Immature natural killer cell (primary cell): ENCODE measurements at regions not wholly inside any gene's neighbourhood (a gene's known extent, or its start where the extent isn't known, plus 50 kb on each side); places are given as distances from the start of the nearest gene placed in this dataset.
"Not testable (repeated sequence)": the region's sequence is repeated elsewhere in the genome, so short reads cannot be mapped to it uniquely, and the experiment has no call there.

Experiments
- DNase-seq, 3 donors: peaks; one replicate each; pipeline ENCODE4 v3.0.0; 2022; ENCODE audit warnings: mixed read lengths in 1 of 3
- H3K27ac Mint-ChIP-seq, 6 donors: one replicate each; pipeline ENCODE4 v1.8.0; 2020; ENCODE audit warnings: mixed read lengths in 6 of 6, mild to moderate bottlenecking in 5 of 6, inconsistent platforms in 4 of 6, moderate library complexity in 3 of 6
- H3K27me3 Mint-ChIP-seq, 3 donors: one replicate each; pipeline ENCODE4 v1.8.0; 2020 to 2021; ENCODE audit warnings: low read depth in 3 of 3, mild to moderate bottlenecking in 3 of 3, mixed read lengths in 3 of 3, moderate library complexity in 3 of 3, inconsistent platforms in 1 of 3
- H3K36me3 Mint-ChIP-seq, 3 donors: one replicate each; pipeline ENCODE4 v1.8.0; 2020; ENCODE audit warnings: mixed read lengths in 3 of 3, inconsistent platforms in 2 of 3, mild to moderate bottlenecking in 2 of 3
- H3K4me1 Mint-ChIP-seq, 2 donors: one replicate each; pipeline ENCODE4 v1.8.0; 2020; ENCODE audit warnings: inconsistent platforms in 2 of 2, mild to moderate bottlenecking in 2 of 2, mixed read lengths in 2 of 2, moderate library complexity in 1 of 2
- H3K4me3 Mint-ChIP-seq, 5 donors: one replicate each; pipeline ENCODE4 v1.8.0; 2020; ENCODE audit warnings: mild to moderate bottlenecking in 5 of 5, mixed read lengths in 5 of 5, inconsistent platforms in 3 of 5, moderate library complexity in 3 of 5
- H3K9me3 Mint-ChIP-seq, 6 donors: one replicate each; pipeline ENCODE4 v1.8.0; 2020; ENCODE audit warnings: mild to moderate bottlenecking in 6 of 6, mixed read lengths in 6 of 6, inconsistent platforms in 4 of 6, moderate library complexity in 3 of 6

GRCh38 chr11:26882363-26882880 lies 111.5 kb upstream of the FIBIN start:
- not testable (repeated sequence) for DNase-seq, H3K27me3 Mint-ChIP-seq, H3K4me3 Mint-ChIP-seq, H3K4me1 Mint-ChIP-seq, H3K27ac Mint-ChIP-seq, H3K36me3 Mint-ChIP-seq
- peaks cover 20 to 58% (median 31%) of the 10 kb centered on the region in 6 donors for H3K9me3 Mint-ChIP-seq

- Mint-ChIP-seq H3K4me3 (no peak overlapping the region), H3K27ac (no peak overlapping the region), H3K36me3 (no peaks in the 10 kb centered on the region), H3K9me3 (peaks cover 2 to 35% (median 12%) of the 10 kb centered on the region in 6 donors), H3K27me3 (no peaks in the 10 kb centered on the region), H3K4me1 (no peaks in the 10 kb centered on the region)
- DNase-seq = no peak
These were observed 102.4 kb upstream of the FIBIN start for GRCh38 chr11:26891501-26891900.

- Mint-ChIP-seq H3K9me3 (peaks cover 6 to 59% (median 21%) of the 10 kb centered on the region in 6 donors), H3K36me3 (no peaks in the 10 kb centered on the region), H3K27ac (no peak overlapping the region), H3K27me3 (no peaks in the 10 kb centered on the region), H3K4me1 (no peaks in the 10 kb centered on the region), H3K4me3 (no peak overlapping the region)
- no peak for DNase-seq
These were observed 97.2 kb upstream of the FIBIN start for GRCh38 chr11:26896719-26897118.

GRCh38 chr11:26898799-26899198 lies 95.1 kb upstream of the FIBIN start:
- DNase-seq = no peak
- H3K9me3 Mint-ChIP-seq = peaks cover 6 to 56% (median 19%) of the 10 kb centered on the region in 6 donors
- no peaks in the 10 kb centered on the region for H3K4me1 Mint-ChIP-seq
- no peaks in the 10 kb centered on the region for H3K27me3 Mint-ChIP-seq
- H3K36me3 Mint-ChIP-seq = no peaks in the 10 kb centered on the region
- no peak overlapping the region for H3K27ac Mint-ChIP-seq
- H3K4me3 Mint-ChIP-seq = no peak overlapping the region

GRCh38 chr11:26901162-26901561 lies 92.8 kb upstream of the FIBIN start:
- DNase-seq = no peak
- Mint-ChIP-seq H3K4me3 (no peak overlapping the region), H3K27me3 (peaks cover 0 to 2% (median 0%) of the 10 kb centered on the region in 3 donors), H3K9me3 (peaks cover 5 to 42% (median 17%) of the 10 kb centered on the region in 6 donors), H3K36me3 (peaks cover 0 to 4% (median 0%) of the 10 kb centered on the region in 3 donors), H3K27ac (no peak overlapping the region), H3K4me1 (no peaks in the 10 kb centered on the region)

- peaks cover 0 to 2% (median 0%) of the 10 kb centered on the region in 3 donors for H3K27me3 Mint-ChIP-seq
- peaks cover 0 to 4% (median 0%) of the 10 kb centered on the region in 3 donors for H3K36me3 Mint-ChIP-seq
- no peak overlapping the region for H3K27ac Mint-ChIP-seq
- no peaks in the 10 kb centered on the region for H3K4me1 Mint-ChIP-seq
- DNase-seq = no peak
- peaks cover 7 to 30% (median 15%) of the 10 kb centered on the region in 6 donors for H3K9me3 Mint-ChIP-seq
- no peak overlapping the region for H3K4me3 Mint-ChIP-seq
These were observed 89.8 kb upstream of the FIBIN start for GRCh38 chr11:26904132-26904531.

- H3K27ac Mint-ChIP-seq = no peak overlapping the region
- no peak overlapping the region for H3K4me3 Mint-ChIP-seq
- H3K9me3 Mint-ChIP-seq = peaks cover 7 to 26% (median 15%) of the 10 kb centered on the region in 6 donors
- H3K27me3 Mint-ChIP-seq = peaks cover 0 to 2% (median 0%) of the 10 kb centered on the region in 3 donors
- no peak for DNase-seq
- H3K36me3 Mint-ChIP-seq = peaks cover 0 to 4% (median 0%) of the 10 kb centered on the region in 3 donors
- H3K4me1 Mint-ChIP-seq = no peaks in the 10 kb centered on the region
These were observed 89.1 kb upstream of the FIBIN start for GRCh38 chr11:26904801-26905200.

GRCh38 chr11:26905368-26905767 lies 88.5 kb upstream of the FIBIN start:
- H3K4me3 Mint-ChIP-seq = no peak overlapping the region

GRCh38 chr11:26909515-26909914 lies 84.4 kb upstream of the FIBIN start:
- Mint-ChIP-seq H3K4me1 (no peaks in the 10 kb centered on the region), H3K27ac (no peak overlapping the region)

More at GRCh38 chr11:26905368-26905767, 88.5 kb upstream of the FIBIN start:
- no peaks in the 10 kb centered on the region for H3K4me1 Mint-ChIP-seq
- H3K27ac Mint-ChIP-seq = no peak overlapping the region
- H3K27me3 Mint-ChIP-seq = peaks cover 0 to 2% (median 0%) of the 10 kb centered on the region in 3 donors
- peaks cover 0 to 4% (median 0%) of the 10 kb centered on the region in 3 donors for H3K36me3 Mint-ChIP-seq
- DNase-seq = no peak
- peaks cover 7 to 20% (median 13%) of the 10 kb centered on the region in 6 donors for H3K9me3 Mint-ChIP-seq

GRCh38 chr11:26909991-26910591 lies 83.8 kb upstream of the FIBIN start:
- Mint-ChIP-seq H3K27me3 (peaks cover 0 to 2% (median 0%) of the 10 kb centered on the region in 3 donors), H3K27ac (no peak overlapping the region), H3K9me3 (peaks cover 0 to 17% (median 11%) of the 10 kb centered on the region in 6 donors), H3K4me1 (no peaks in the 10 kb centered on the region), H3K4me3 (no peak overlapping the region), H3K36me3 (peaks cover 0 to 4% (median 0%) of the 10 kb centered on the region in 3 donors)
- no peak for DNase-seq

More at GRCh38 chr11:26909515-26909914, 84.4 kb upstream of the FIBIN start:
- Mint-ChIP-seq H3K27me3 (peaks cover 0 to 2% (median 0%) of the 10 kb centered on the region in 3 donors), H3K4me3 (no peak overlapping the region), H3K36me3 (peaks cover 0 to 4% (median 0%) of the 10 kb centered on the region in 3 donors), H3K9me3 (peaks cover 0 to 16% (median 10%) of the 10 kb centered on the region in 6 donors)
- DNase-seq = no peak

GRCh38 chr11:26914968-26915367 lies 78.9 kb upstream of the FIBIN start:
- DNase-seq = no peak
- Mint-ChIP-seq H3K4me3 (no peak overlapping the region), H3K36me3 (no peaks in the 10 kb centered on the region)

GRCh38 chr11:26916805-26917204 lies 77.1 kb upstream of the FIBIN start:
- Mint-ChIP-seq H3K27me3 (no peaks in the 10 kb centered on the region), H3K4me3 (no peak overlapping the region), H3K27ac (no peak overlapping the region), H3K36me3 (no peaks in the 10 kb centered on the region), H3K9me3 (peaks cover 1 to 31% (median 13%) of the 10 kb centered on the region in 6 donors), H3K4me1 (no peaks in the 10 kb centered on the region)
- no peak for DNase-seq

More at GRCh38 chr11:26914968-26915367, 78.9 kb upstream of the FIBIN start:
- H3K27ac Mint-ChIP-seq = no peak overlapping the region
- peaks cover 1 to 31% (median 12%) of the 10 kb centered on the region in 6 donors for H3K9me3 Mint-ChIP-seq
- H3K4me1 Mint-ChIP-seq = no peaks in the 10 kb centered on the region
- H3K27me3 Mint-ChIP-seq = no peaks in the 10 kb centered on the region

- H3K4me1 Mint-ChIP-seq = no peaks in the 10 kb centered on the region
- no peak overlapping the region for H3K4me3 Mint-ChIP-seq
- H3K9me3 Mint-ChIP-seq = peaks cover 3 to 46% (median 18%) of the 10 kb centered on the region in 6 donors
- no peaks in the 10 kb centered on the region for H3K36me3 Mint-ChIP-seq
- no peak overlapping the region for H3K27ac Mint-ChIP-seq
- no peaks in the 10 kb centered on the region for H3K27me3 Mint-ChIP-seq
- DNase-seq = no peak
These were observed 65.3 kb upstream of the FIBIN start for GRCh38 chr11:26928582-26928981.

GRCh38 chr11:26929806-26930517 lies 64.0 kb upstream of the FIBIN start:
- H3K36me3 Mint-ChIP-seq = no peaks in the 10 kb centered on the region
- no peaks in the 10 kb centered on the region for H3K27me3 Mint-ChIP-seq
- no peak overlapping the region for H3K4me3 Mint-ChIP-seq
- H3K4me1 Mint-ChIP-seq = no peaks in the 10 kb centered on the region
- H3K9me3 Mint-ChIP-seq = peaks cover 3 to 40% (median 16%) of the 10 kb centered on the region in 6 donors
- no peak overlapping the region for H3K27ac Mint-ChIP-seq
- no peak for DNase-seq
